ENCODE measurements at regions not wholly inside any gene's neighbourhood (a gene's known extent, or its start where the extent isn't known, plus 50 kb on each side); places are given as distances from the start of the nearest gene placed in this dataset.
"Not testable (repeated sequence)": the region's sequence is repeated elsewhere in the genome, so short reads cannot be mapped to it uniquely, and the experiment has no call there.

DNA sequence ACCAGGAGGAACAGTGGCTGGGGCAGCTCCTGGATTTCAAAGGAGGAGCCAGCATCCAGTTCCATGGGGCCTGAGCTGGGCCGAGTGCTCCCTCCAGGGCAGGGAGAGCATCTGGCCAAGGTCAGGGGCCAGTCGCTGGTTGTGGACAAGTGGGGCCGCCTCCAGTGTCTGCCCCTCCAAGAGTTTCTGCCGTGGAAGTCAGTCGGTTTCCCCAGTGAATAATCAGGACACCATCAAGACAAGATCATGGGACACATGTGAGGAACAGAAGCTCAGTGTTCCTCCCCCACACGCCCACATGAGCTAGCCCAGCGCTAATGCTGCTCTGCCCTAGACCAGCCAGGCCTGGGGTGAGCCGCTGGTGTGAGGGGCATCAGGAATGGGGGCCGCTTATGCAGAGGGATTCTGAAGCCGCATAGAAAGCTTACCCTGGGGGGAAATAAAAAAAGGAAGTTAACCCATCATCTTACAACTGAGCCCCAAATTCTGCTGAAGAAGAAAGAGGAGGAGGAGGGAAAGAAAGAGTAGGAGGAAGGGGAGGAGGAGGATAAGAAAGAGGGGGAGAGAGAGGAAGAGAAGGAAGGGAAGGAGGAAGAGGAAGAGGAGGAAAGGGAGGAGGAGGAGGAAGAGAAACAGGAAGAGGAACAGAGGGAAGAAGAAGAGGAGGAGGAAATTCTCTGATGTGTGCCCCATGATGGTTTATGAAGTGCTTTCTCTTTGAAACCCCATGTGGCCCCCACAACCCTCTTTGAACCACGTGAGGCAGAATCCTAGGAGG, 198.4 kb downstream of the MATN1 start:
- no peak for DNase-seq (ENCODE audit: low read depth)
- H3K4me3 ChIP-seq (ENCODE audit: low read depth, low read length) = no peak overlapping the region
- TF ChIP-seq, protein P1, sequence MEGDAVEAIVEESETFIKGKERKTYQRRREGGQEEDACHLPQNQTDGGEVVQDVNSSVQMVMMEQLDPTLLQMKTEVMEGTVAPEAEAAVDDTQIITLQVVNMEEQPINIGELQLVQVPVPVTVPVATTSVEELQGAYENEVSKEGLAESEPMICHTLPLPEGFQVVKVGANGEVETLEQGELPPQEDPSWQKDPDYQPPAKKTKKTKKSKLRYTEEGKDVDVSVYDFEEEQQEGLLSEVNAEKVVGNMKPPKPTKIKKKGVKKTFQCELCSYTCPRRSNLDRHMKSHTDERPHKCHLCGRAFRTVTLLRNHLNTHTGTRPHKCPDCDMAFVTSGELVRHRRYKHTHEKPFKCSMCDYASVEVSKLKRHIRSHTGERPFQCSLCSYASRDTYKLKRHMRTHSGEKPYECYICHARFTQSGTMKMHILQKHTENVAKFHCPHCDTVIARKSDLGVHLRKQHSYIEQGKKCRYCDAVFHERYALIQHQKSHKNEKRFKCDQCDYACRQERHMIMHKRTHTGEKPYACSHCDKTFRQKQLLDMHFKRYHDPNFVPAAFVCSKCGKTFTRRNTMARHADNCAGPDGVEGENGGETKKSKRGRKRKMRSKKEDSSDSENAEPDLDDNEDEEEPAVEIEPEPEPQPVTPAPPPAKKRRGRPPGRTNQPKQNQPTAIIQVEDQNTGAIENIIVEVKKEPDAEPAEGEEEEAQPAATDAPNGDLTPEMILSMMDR (IDR thresholded peaks at IDR 0.05; ENCODE audit: low read depth, low read length, missing control alignments) = no peak

DNA sequence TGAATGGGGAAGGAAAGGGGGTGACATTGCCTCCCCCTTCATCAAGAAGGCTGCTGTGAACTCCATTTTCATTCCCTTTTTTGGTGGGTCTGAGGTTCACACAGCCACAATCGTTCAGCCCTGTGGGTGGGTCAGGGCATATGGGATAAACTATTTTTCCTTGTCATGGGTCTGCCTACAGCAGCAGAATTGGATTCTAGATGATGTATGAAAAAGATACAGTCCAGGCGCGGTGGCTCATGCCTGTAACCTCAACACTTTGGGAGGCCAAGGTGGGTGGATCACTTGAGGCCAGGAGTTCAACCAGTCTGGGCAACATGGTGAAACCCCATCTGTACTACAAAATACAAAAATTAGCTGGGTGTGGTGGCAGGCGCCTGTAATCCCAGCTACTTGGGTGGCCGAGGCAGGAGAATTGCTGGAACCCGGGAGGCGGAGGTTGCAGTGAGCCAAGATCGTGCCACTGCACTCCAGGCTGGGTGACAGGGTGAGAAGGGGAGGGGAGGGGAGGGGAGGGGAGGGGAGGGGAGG, 199.3 kb downstream of the MATN1 start:
- not testable (repeated sequence) for DNase-seq (ENCODE audit: low read depth)

DNA sequence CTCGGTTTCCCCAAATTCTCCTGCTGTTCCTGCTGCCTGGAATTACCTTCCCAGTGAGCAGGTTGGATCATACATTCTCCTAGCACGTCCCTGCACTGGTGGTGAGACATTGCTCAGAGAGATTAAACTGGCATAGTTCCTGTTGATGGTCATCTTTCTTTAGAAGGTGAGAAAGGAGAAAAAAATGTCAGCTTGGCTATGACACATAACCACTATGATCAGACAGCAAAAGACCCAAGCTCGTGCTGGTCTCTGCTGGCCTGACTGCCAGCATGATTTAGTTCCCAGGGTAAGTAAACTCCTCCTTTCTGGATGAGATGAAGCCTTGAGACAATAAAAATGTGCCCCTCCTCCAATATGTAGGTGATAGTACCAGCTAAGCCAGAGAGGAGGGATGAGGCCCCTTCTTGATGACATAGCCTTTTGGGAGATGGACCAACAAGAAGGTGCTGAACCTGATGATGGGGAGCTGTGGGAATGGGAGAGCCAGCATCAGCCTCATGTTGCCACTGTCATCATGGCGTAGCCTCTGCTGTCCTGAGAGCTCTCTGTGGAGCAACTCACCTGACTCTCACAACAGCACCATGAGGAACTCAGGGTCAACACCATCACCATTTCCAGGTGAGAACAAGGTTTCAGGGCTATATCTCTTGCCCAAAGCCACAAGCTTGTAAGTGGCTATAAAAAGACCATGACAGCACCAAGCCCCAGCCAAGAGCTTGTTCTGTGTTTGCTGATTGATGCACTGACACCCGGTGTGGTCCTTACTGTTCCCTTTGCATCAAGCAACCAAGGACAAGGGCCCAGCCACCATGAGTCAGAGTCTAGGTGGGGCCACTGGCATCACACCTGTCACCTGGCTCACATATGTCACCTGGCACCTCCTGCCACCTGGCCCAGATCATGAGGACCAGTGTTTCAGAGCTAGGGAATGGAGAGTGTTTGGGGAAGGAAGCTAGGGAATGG, 200.0 kb downstream of the MATN1 start:
- H3K4me3 ChIP-seq (ENCODE audit: low read depth, low read length) = no peak overlapping the region
- TF ChIP-seq, protein P1 (IDR thresholded peaks at IDR 0.05; ENCODE audit: low read depth, low read length, missing control alignments) = no peak
- DNase-seq (ENCODE audit: low read depth) = no peak

More for the DNA sequence above, 199.3 kb downstream of the MATN1 start:
- H3K4me3 ChIP-seq (ENCODE audit: low read depth, low read length) = not testable (repeated sequence)

DNA sequence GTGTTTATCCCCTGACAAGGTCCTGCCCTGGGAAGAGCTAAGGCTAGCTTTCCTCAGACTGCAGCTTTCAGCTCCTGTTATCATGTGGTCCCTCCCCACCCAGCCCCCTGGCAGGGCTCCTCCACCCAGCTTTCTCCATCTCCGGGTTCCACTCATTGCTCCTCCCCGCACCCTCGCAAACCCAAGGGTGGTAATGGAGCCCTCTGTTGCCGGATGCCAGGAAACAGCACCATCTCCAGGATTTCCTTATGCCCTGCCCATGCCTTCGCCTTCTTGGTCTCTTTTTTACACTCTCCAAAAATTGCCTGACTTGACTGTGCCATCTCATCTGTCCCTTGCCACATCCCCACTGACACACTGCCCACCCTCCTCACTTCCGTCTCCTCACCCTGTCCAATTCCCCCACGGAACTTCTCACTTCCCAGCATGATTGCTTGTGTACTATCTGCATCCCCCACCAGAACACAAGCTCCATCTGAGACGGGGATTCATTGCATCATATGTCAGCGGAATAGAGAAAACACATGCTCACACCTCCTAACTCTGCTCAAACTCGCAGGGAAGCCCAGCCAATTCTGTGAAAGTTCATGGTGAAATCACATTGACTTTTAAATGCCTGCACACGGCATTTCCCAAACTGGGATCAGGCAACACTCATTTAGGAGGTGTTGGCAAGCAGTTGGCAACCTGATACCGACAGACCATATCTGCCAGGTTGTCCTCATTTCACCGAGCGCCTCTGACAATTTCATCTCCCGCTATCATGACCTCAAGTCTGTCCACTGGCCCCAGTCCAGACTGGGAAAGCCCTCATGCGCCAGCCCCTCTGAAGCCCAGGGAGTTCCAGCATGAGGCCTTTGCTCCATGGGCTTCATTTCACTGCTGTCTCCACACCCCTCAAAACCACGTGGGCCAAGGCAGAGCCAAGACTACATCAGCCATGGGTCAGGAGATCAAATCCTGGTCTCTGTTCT, 201.1 kb downstream of the MATN1 start:
- H3K4me3 ChIP-seq (ENCODE audit: low read depth, low read length) = no peak overlapping the region
- TF ChIP-seq, protein P1 (IDR thresholded peaks at IDR 0.05; ENCODE audit: low read depth, low read length, missing control alignments) = no peak
- DNase-seq (ENCODE audit: low read depth) = no peak

DNA sequence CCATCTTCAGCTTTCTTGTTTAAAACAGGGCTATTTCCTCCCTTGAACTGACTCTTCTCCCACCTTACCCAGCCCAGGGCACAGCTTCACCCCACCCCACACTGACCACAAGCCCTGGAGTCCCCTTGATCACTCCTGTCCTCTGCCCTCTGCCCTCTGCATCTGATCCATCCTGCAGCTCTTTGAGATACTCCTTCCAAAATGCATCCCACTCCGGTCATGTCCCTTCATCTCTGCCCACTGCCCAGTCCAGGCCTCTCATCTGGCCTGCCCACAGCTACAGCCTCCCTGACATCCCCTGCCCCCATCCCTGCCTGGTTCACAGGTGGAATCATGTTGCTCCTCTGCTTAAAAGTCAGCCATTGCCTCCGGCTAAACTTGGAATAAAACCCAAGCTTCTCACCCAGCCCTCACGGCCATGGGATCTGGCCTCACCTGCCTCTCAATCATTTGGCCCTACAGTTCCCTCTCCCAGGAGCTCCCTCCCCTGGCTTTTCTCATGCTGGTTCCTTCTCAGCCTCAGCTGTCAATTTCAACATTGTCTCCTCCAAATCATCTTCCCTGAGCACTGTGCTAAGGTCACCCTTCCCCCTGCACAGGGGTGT, 202.0 kb downstream of the MATN1 start:
- TF ChIP-seq, protein P1 (IDR thresholded peaks at IDR 0.05; ENCODE audit: low read depth, low read length, missing control alignments) = no peak
- H3K4me3 ChIP-seq (ENCODE audit: low read depth, low read length) = no peak overlapping the region
- no peak for DNase-seq (ENCODE audit: low read depth)

DNA sequence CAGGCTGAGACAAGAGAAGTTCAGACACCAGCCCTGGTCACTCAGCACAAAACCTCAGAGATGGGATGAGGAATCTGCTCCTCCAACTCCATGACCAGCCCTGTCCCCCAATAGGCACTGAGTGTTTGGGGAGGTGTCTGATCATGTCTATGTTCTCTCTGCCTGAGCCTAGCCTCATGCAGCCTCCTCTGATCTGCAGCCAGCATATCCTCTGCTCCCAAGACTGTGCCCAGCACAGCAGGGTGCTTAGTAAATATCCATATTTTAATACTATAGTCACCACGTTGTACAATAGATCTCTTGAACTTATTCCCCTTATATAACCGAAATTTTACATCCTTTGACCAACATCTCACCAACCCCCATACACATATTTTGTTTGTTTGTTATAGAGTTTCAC, 202.9 kb downstream of the MATN1 start:
- H3K4me3 ChIP-seq (ENCODE audit: low read depth, low read length) = no peak overlapping the region
- TF ChIP-seq, protein P1 (IDR thresholded peaks at IDR 0.05; ENCODE audit: low read depth, low read length, missing control alignments) = no peak
- DNase-seq (ENCODE audit: low read depth) = no peak
